ENCODE measurements at regions not wholly inside any gene's neighbourhood (a gene's known extent, or its start where the extent isn't known, plus 50 kb on each side); places are given as distances from the start of the nearest gene placed in this dataset.

GRCh38 chr4:24256547-24256946 lies 327.8 kb downstream of the DHX15 start:
- Histone ChIP-seq H3K4me1 (ENCODE audit: insufficient read depth, low read length, severe bottlenecking) (no peaks in the 10 kb centered on the region), H3K9ac (ENCODE audit: low read length) (no peak overlapping the region), H3K4me3 (ENCODE audit: low read depth, low read length, poor library complexity, severe bottlenecking) (no peak overlapping the region), H3K79me2 (ENCODE audit: insufficient read depth, low read length) (no peaks in the 10 kb centered on the region), H3K9me2 (ENCODE audit: low read depth, low read length) (no peaks in the 10 kb centered on the region), H3K4me2 (ENCODE audit: low read length) (no peak overlapping the region), H4K20me1 (ENCODE audit: insufficient read depth, low read length) (no peaks in the 10 kb centered on the region), H3K27ac (ENCODE audit: low read depth, low read length, poor library complexity, severe bottlenecking) (no peak overlapping the region), H3K27me3 (ENCODE audit: insufficient read depth, low read length) (no peaks in the 10 kb centered on the region), H3F3A (ENCODE audit: insufficient read depth, low read length) (no peaks in the 10 kb centered on the region), H2AFZ (ENCODE audit: low read length) (no peak overlapping the region), H3K9me3 (ENCODE audit: low read length) (no peaks in the 10 kb centered on the region), H3K36me3 (ENCODE audit: insufficient read depth, low read length) (no peaks in the 10 kb centered on the region)
- no peak for TF ChIP-seq EZH2 (IDR thresholded peaks at IDR 0.05; ENCODE audit: borderline replicate concordance, low read length)

GRCh38 chr4:24256066-24256465 lies 328.3 kb downstream of the DHX15 start:
- Histone ChIP-seq H3F3A (ENCODE audit: insufficient read depth, low read length) (no peaks in the 10 kb centered on the region), H3K27ac (ENCODE audit: low read depth, low read length, poor library complexity, severe bottlenecking) (no peak overlapping the region), H3K4me3 (ENCODE audit: low read depth, low read length, poor library complexity, severe bottlenecking) (no peak overlapping the region), H4K20me1 (ENCODE audit: insufficient read depth, low read length) (no peaks in the 10 kb centered on the region), H3K4me2 (ENCODE audit: low read length) (no peak overlapping the region), H3K9ac (ENCODE audit: low read length) (no peak overlapping the region), H3K27me3 (ENCODE audit: insufficient read depth, low read length) (no peaks in the 10 kb centered on the region), H3K36me3 (ENCODE audit: insufficient read depth, low read length) (no peaks in the 10 kb centered on the region), H3K9me3 (ENCODE audit: low read length) (no peaks in the 10 kb centered on the region), H3K79me2 (ENCODE audit: insufficient read depth, low read length) (no peaks in the 10 kb centered on the region), H2AFZ (ENCODE audit: low read length) (no peak overlapping the region), H3K4me1 (ENCODE audit: insufficient read depth, low read length, severe bottlenecking) (no peaks in the 10 kb centered on the region), H3K9me2 (ENCODE audit: low read depth, low read length) (no peaks in the 10 kb centered on the region)
- TF ChIP-seq EZH2 (IDR thresholded peaks at IDR 0.05; ENCODE audit: borderline replicate concordance, low read length) (no peak), CTCF (IDR thresholded peaks at IDR 0.05; ENCODE audit: low read length) (no peak)

DNA sequence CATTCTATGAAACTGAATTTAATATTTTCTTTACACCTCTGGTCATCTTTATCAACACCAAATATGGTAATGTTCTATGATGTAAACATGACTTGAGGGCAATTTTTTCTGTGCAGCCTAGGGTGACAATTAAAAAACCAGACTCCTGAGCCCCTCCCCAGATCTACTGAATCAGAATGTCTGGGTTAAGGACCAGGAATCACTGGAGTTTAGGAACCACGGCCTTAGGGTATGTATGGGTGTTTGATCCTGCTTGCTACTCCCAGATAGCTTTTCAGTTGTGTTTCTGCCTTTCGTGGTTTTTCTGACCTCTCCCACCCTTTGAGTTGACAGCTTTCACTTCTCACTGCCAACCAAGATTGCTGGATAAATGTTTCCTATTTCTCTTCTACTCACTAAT lies 332.2 kb downstream of the DHX15 start:
- Histone ChIP-seq H3K36me3 (ENCODE audit: insufficient read depth, low read length) (no peaks in the 10 kb centered on the region), H3K79me2 (ENCODE audit: insufficient read depth, low read length) (no peaks in the 10 kb centered on the region), H3K4me2 (ENCODE audit: low read length) (no peak overlapping the region), H3K27ac (ENCODE audit: low read depth, low read length, poor library complexity, severe bottlenecking) (no peak overlapping the region), H2AFZ (ENCODE audit: low read length) (no peak overlapping the region), H3K4me1 (ENCODE audit: insufficient read depth, low read length, severe bottlenecking) (no peaks in the 10 kb centered on the region), H3K27me3 (ENCODE audit: insufficient read depth, low read length) (no peaks in the 10 kb centered on the region), H3K9me3 (ENCODE audit: low read length) (no peaks in the 10 kb centered on the region), H3K4me3 (ENCODE audit: low read depth, low read length, poor library complexity, severe bottlenecking) (no peak overlapping the region), H3K9me2 (ENCODE audit: low read depth, low read length) (no peaks in the 10 kb centered on the region), H3K9ac (ENCODE audit: low read length) (no peak overlapping the region), H4K20me1 (ENCODE audit: insufficient read depth, low read length) (no peaks in the 10 kb centered on the region), H3F3A (ENCODE audit: insufficient read depth, low read length) (no peaks in the 10 kb centered on the region)
- TF ChIP-seq CTCF (IDR thresholded peaks at IDR 0.05; ENCODE audit: low read length) (no peak), EZH2 (IDR thresholded peaks at IDR 0.05; ENCODE audit: borderline replicate concordance, low read length) (no peak)

- Histone ChIP-seq H3K4me1 (ENCODE audit: insufficient read depth, low read length, severe bottlenecking) (no peaks in the 10 kb centered on the region), H3K9me3 (ENCODE audit: low read length) (no peaks in the 10 kb centered on the region), H3K4me2 (ENCODE audit: low read length) (no peak overlapping the region), H2AFZ (ENCODE audit: low read length) (no peak overlapping the region), H3K27me3 (ENCODE audit: insufficient read depth, low read length) (no peaks in the 10 kb centered on the region), H3K4me3 (ENCODE audit: low read depth, low read length, poor library complexity, severe bottlenecking) (no peak overlapping the region), H3K9me2 (ENCODE audit: low read depth, low read length) (no peaks in the 10 kb centered on the region), H3K9ac (ENCODE audit: low read length) (no peak overlapping the region), H3F3A (ENCODE audit: insufficient read depth, low read length) (no peaks in the 10 kb centered on the region), H3K27ac (ENCODE audit: low read depth, low read length, poor library complexity, severe bottlenecking) (no peak overlapping the region), H4K20me1 (ENCODE audit: insufficient read depth, low read length) (no peaks in the 10 kb centered on the region), H3K79me2 (ENCODE audit: insufficient read depth, low read length) (no peaks in the 10 kb centered on the region), H3K36me3 (ENCODE audit: insufficient read depth, low read length) (no peaks in the 10 kb centered on the region)
- TF ChIP-seq CTCF (IDR thresholded peaks at IDR 0.05; ENCODE audit: low read length): no peak
- TF ChIP-seq EZH2 (IDR thresholded peaks at IDR 0.05; ENCODE audit: borderline replicate concordance, low read length): no peak
These were observed 332.8 kb downstream of the DHX15 start for GRCh38 chr4:24251589-24251988.

Data from OCI-LY1 (cell line).